OCI-LY3 (cell line): ENCODE measurements at regions not wholly inside any gene's neighbourhood (a gene's known extent, or its start where the extent isn't known, plus 50 kb on each side); places are given as distances from the start of the nearest gene placed in this dataset.

Experiments used
- H2AFZ ChIP-seq: fragments of 200-600, 300-600 bp; shearing (Covaris generic); 2 replicates; pipeline ENCODE4 v1.6.0; 2014; ENCODE audit warnings: antibody characterized with exemption, low read depth, low read length
- H3K27ac ChIP-seq: fragments of 200-600, 300-600 bp; sonication (generic); 2 replicates; pipeline ENCODE4 v1.5.1; 2014; ENCODE audit warnings: mild to moderate bottlenecking, low read length, moderate library complexity, mixed read lengths
- H3K27me3 ChIP-seq: fragments of 200-600, 300-600 bp; sonication (generic); 2 replicates; pipeline ENCODE4 v1.6.1; 2014; ENCODE audit warnings: low read depth, low read length, mixed read lengths
- H3K36me3 ChIP-seq: fragments of 200-600, 300-600 bp; sonication (generic); replicated peaks from 2 replicates; pipeline ENCODE3; 2014; ENCODE audit warnings: low read depth, low read length, mixed read lengths
- H3K4me1 ChIP-seq: fragments of 300-600, 200-600 bp; sonication (generic); 2 replicates; pipeline ENCODE4 v1.6.1; 2014; ENCODE audit warnings: low read length, mixed read lengths
- H3K4me2 ChIP-seq: fragments of 200-600, 300-600 bp; sonication (generic); 2 replicates; pipeline ENCODE4 v1.6.1; 2014; ENCODE audit warnings: low read length, mixed read lengths
- H3K4me3 ChIP-seq: fragments of 300-600, 200-600 bp; sonication (generic); 2 replicates; pipeline ENCODE4 v1.5.1; 2014; ENCODE audit warnings: antibody characterized with exemption, mild to moderate bottlenecking, low read length, moderate library complexity
- H3K79me2 ChIP-seq: fragments of 300-600, 200-600 bp; shearing (Covaris generic); 2 replicates; pipeline ENCODE4 v1.6.1; 2014; ENCODE audit warnings: mild to moderate bottlenecking, low read length, mixed read lengths
- H3K9ac ChIP-seq: fragments of 300-600, 200-600 bp; shearing (Covaris generic); 2 replicates; pipeline ENCODE4 v1.6.0; 2014; ENCODE audit warnings: mild to moderate bottlenecking, low read length, moderate library complexity
- H3K9me3 ChIP-seq: fragments of 200-600, 300-600 bp; shearing (Covaris generic); 2 replicates; pipeline ENCODE4 v1.6.1; 2014; ENCODE audit warnings: low read length, mixed read lengths; ENCODE audit not compliant: insufficient read depth
- H4K20me1 ChIP-seq: fragments of 200-600, 300-600 bp; sonication (generic); 2 replicates; pipeline ENCODE4 v1.6.1; 2016; ENCODE audit warnings: low read length, mixed read lengths; ENCODE audit not compliant: insufficient read depth
- CTCF ChIP-seq: fragments of 200-600, 300-600 bp; sonication (generic); IDR thresholded peaks from 2 replicates; pipeline ENCODE4 v1.5.1; 2014; ENCODE audit warnings: antibody characterized with exemption, low read length, low read depth
- EZH2phosphoT487 ChIP-seq: fragments of 200-600 bp; shearing (Covaris generic); IDR thresholded peaks from 2 replicates; pipeline ENCODE4 v1.6.1; 2018; ENCODE audit warnings: antibody characterized with exemption, mixed run types, low read depth

GRCh38 chr2:8300216-8300615 is 381.6 kb upstream of the ID2 start:
- Histone ChIP-seq H3K9me3 (peaks cover 5% of the 10 kb centered on the region; the same call in 1 of the 2 replicates), H3K9ac (no peak overlapping the region), H3K27ac (no peak overlapping the region), H3K79me2 (no peaks in the 10 kb centered on the region), H2AFZ (no peak overlapping the region), H3K4me2 (no peak overlapping the region), H4K20me1 (no peaks in the 10 kb centered on the region), H3K27me3 (no peaks in the 10 kb centered on the region), H3K4me3 (no peak overlapping the region), H3K4me1 (peaks cover 96% of the 10 kb centered on the region), H3K36me3 (peaks cover 22% of the 10 kb centered on the region)
- TF ChIP-seq EZH2phosphoT487 (no peak), CTCF (no peak)

- peaks cover 4% of the 10 kb centered on the region; the same call in 1 of the 2 replicates for H3K9me3 ChIP-seq
- no peak for TF ChIP-seq CTCF
- TF ChIP-seq EZH2phosphoT487, result no peak
- H3K4me3 ChIP-seq, result no peak overlapping the region
- H3K9ac ChIP-seq, result no peak overlapping the region
- no peak overlapping the region for H3K4me2 ChIP-seq
- no peaks in the 10 kb centered on the region for H4K20me1 ChIP-seq
- H3K4me1 ChIP-seq, result peaks cover 99% of the 10 kb centered on the region
- H3K27me3 ChIP-seq, result no peaks in the 10 kb centered on the region
- H3K79me2 ChIP-seq, result no peaks in the 10 kb centered on the region
- peak overlapping the region; percentile 93; the same call in 1 of the 2 replicates for H3K27ac ChIP-seq
- no peak overlapping the region for H2AFZ ChIP-seq
- peaks cover 22% of the 10 kb centered on the region for H3K36me3 ChIP-seq
These were observed 381.0 kb upstream of the ID2 start for GRCh38 chr2:8300905-8301304.

- peak overlapping the region; percentile 74 for H3K9ac ChIP-seq
- H3K27ac ChIP-seq, result peak overlapping the region; percentile 93
- H2AFZ ChIP-seq, result no peak overlapping the region
- peaks cover 13% of the 10 kb centered on the region for H3K36me3 ChIP-seq
- H3K4me3 ChIP-seq, result peak overlapping the region; percentile 52
- H4K20me1 ChIP-seq, result no peaks in the 10 kb centered on the region
- peak overlapping the region; percentile 85 for H3K4me2 ChIP-seq
- H3K9me3 ChIP-seq, result peaks cover 4% of the 10 kb centered on the region; the same call in 1 of the 2 replicates
- TF ChIP-seq EZH2phosphoT487, result no peak
- TF ChIP-seq CTCF, result peak; percentile 48
- no peaks in the 10 kb centered on the region for H3K79me2 ChIP-seq
- H3K27me3 ChIP-seq, result no peaks in the 10 kb centered on the region
- H3K4me1 ChIP-seq, result peaks cover 100% of the 10 kb centered on the region
These were observed 378.5 kb upstream of the ID2 start for GRCh38 chr2:8303322-8303832.

GRCh38 chr2:8304821-8305766 is 376.8 kb upstream of the ID2 start:
- Histone ChIP-seq H3K79me2 (no peaks in the 10 kb centered on the region), H4K20me1 (no peaks in the 10 kb centered on the region), H3K4me3 (no peak overlapping the region), H3K27ac (peak overlapping the region; percentile 93; the same call in 1 of the 2 replicates), H3K27me3 (no peaks in the 10 kb centered on the region), H3K9me3 (peaks cover 4% of the 10 kb centered on the region; the same call in 1 of the 2 replicates), H3K9ac (peak overlapping the region; percentile 74; the same call in 1 of the 2 replicates), H3K36me3 (peaks cover 11% of the 10 kb centered on the region), H2AFZ (peak overlapping the region; percentile 12; the same call in 1 of the 2 replicates), H3K4me2 (peak overlapping the region; percentile 85), H3K4me1 (peaks cover 100% of the 10 kb centered on the region)
- TF ChIP-seq CTCF (no peak), EZH2phosphoT487 (no peak)
